ENCODE measurements at regions not wholly inside any gene's neighbourhood (a gene's known extent, or its start where the extent isn't known, plus 50 kb on each side); places are given as distances from the start of the nearest gene placed in this dataset.

DNA sequence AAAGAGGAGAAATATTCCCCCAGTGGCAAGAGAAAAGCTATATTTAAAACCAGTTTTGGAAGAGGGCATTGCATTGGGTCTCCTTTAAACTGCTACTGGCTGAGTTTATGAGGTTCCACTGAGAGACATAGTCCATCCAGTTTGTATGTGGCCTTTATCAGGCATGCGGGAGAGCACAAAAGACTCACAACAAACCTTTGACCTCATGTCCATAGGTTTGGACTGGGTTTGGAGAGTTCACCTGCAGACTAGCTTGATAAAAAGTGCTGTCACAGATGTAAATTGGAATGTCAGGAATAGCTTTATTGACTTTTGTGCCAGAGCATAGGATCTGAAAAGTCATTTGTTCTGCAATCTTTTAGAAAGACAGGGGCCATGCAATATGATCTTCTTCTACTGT is 131.0 kb upstream of the NRIP1 start:
- no peak overlapping the region for H3K4me3 ChIP-seq
- no peak for DNase-seq (ENCODE audit: low spot score)
- TF ChIP-seq EZH2 (IDR thresholded peaks at IDR 0.05): no peak
- no peak for TF ChIP-seq EZH2phosphoT487 (IDR thresholded peaks at IDR 0.05)
- TF ChIP-seq, protein P1, sequence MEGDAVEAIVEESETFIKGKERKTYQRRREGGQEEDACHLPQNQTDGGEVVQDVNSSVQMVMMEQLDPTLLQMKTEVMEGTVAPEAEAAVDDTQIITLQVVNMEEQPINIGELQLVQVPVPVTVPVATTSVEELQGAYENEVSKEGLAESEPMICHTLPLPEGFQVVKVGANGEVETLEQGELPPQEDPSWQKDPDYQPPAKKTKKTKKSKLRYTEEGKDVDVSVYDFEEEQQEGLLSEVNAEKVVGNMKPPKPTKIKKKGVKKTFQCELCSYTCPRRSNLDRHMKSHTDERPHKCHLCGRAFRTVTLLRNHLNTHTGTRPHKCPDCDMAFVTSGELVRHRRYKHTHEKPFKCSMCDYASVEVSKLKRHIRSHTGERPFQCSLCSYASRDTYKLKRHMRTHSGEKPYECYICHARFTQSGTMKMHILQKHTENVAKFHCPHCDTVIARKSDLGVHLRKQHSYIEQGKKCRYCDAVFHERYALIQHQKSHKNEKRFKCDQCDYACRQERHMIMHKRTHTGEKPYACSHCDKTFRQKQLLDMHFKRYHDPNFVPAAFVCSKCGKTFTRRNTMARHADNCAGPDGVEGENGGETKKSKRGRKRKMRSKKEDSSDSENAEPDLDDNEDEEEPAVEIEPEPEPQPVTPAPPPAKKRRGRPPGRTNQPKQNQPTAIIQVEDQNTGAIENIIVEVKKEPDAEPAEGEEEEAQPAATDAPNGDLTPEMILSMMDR (IDR thresholded peaks at IDR 0.05): no peak
- H4K20me1 ChIP-seq (ENCODE audit: low read depth): no peaks in the 10 kb centered on the region
- no peaks in the 10 kb centered on the region for H3K27me3 Mint-ChIP-seq (ENCODE audit: insufficient read depth, low read depth)
- no peaks in the 10 kb centered on the region for H3K79me2 ChIP-seq (ENCODE audit: low read depth)
- no peak overlapping the region for H3K4me2 ChIP-seq
- H3K27ac ChIP-seq: no peak overlapping the region
- H3K27ac Mint-ChIP-seq: no peak overlapping the region
- peaks cover 10% of the 10 kb centered on the region for H3K4me1 ChIP-seq
- H3K9ac ChIP-seq: no peak overlapping the region
- peaks cover 15% of the 10 kb centered on the region for H3K4me1 Mint-ChIP-seq
- no peaks in the 10 kb centered on the region for H3F3A ChIP-seq (ENCODE audit: low read depth)
- no peaks in the 10 kb centered on the region for H3K36me3 Mint-ChIP-seq
- peaks cover 7% of the 10 kb centered on the region for H3K9me3 Mint-ChIP-seq
- no peaks in the 10 kb centered on the region for H3K27me3 ChIP-seq
- no peaks in the 10 kb centered on the region for H3K9me3 ChIP-seq (ENCODE audit: low read depth)
- no peak overlapping the region for H3K4me3 Mint-ChIP-seq
- H2AFZ ChIP-seq (replicated peaks): no peak overlapping the region
- no peaks in the 10 kb centered on the region for H3K36me3 ChIP-seq

- Histone ChIP-seq H3K27ac (no peak overlapping the region), H4K20me1 (ENCODE audit: low read depth) (no peaks in the 10 kb centered on the region), H3K27me3 (no peaks in the 10 kb centered on the region), H3K36me3 (no peaks in the 10 kb centered on the region), H3F3A (ENCODE audit: low read depth) (no peaks in the 10 kb centered on the region), H2AFZ (replicated peaks) (no peak overlapping the region), H3K4me2 (no peak overlapping the region), H3K9me3 (ENCODE audit: low read depth) (no peaks in the 10 kb centered on the region), H3K4me1 (peaks cover 10% of the 10 kb centered on the region), H3K4me3 (no peak overlapping the region), H3K79me2 (ENCODE audit: low read depth) (no peaks in the 10 kb centered on the region), H3K9ac (no peak overlapping the region)
- H3K9me3 Mint-ChIP-seq: peaks cover 4% of the 10 kb centered on the region
- no peak for DNase-seq (ENCODE audit: low spot score)
- H3K27ac Mint-ChIP-seq: no peak overlapping the region
- H3K4me1 Mint-ChIP-seq: peaks cover 9% of the 10 kb centered on the region
- H3K27me3 Mint-ChIP-seq (ENCODE audit: insufficient read depth, low read depth): no peaks in the 10 kb centered on the region
- H3K36me3 Mint-ChIP-seq: no peaks in the 10 kb centered on the region
- H3K4me3 Mint-ChIP-seq: no peak overlapping the region
- TF ChIP-seq EZH2phosphoT487 (IDR thresholded peaks at IDR 0.05) (no peak), EZH2 (IDR thresholded peaks at IDR 0.05) (no peak)
- TF ChIP-seq, protein P1 (IDR thresholded peaks at IDR 0.05): no peak
Observed at GRCh38 chr21:15197696-15198095, 132.9 kb upstream of the NRIP1 start.

GRCh38 chr21:15199414-15200383 is 134.9 kb upstream of the NRIP1 start:
- H2AFZ ChIP-seq (replicated peaks): peak overlapping the region; percentile 81
- TF ChIP-seq EZH2 (IDR thresholded peaks at IDR 0.05) (no peak), EZH2phosphoT487 (IDR thresholded peaks at IDR 0.05) (no peak)
- TF ChIP-seq, protein P1 (IDR thresholded peaks at IDR 0.05): no peak
- Mint-ChIP-seq H3K27ac (no peak overlapping the region), H3K36me3 (no peaks in the 10 kb centered on the region), H3K27me3 (ENCODE audit: insufficient read depth, low read depth) (no peaks in the 10 kb centered on the region), H3K4me1 (peaks cover 12% of the 10 kb centered on the region), H3K4me3 (no peak overlapping the region), H3K9me3 (peaks cover 2% of the 10 kb centered on the region)
- no peaks in the 10 kb centered on the region for H3K9me3 ChIP-seq (ENCODE audit: low read depth)
- no peak overlapping the region for H3K9ac ChIP-seq
- peaks cover 10% of the 10 kb centered on the region for H3K4me1 ChIP-seq
- H4K20me1 ChIP-seq (ENCODE audit: low read depth): no peaks in the 10 kb centered on the region
- H3K27me3 ChIP-seq: no peaks in the 10 kb centered on the region
- H3K4me2 ChIP-seq: peak overlapping the region; percentile 19
- H3K36me3 ChIP-seq: no peaks in the 10 kb centered on the region
- DNase-seq (ENCODE audit: low spot score): peak; percentile 7
- no peaks in the 10 kb centered on the region for H3F3A ChIP-seq (ENCODE audit: low read depth)
- H3K4me3 ChIP-seq: no peak overlapping the region
- H3K79me2 ChIP-seq (ENCODE audit: low read depth): no peaks in the 10 kb centered on the region
- no peak overlapping the region for H3K27ac ChIP-seq

All from neural progenitor cell (in vitro differentiated cells).